LHCN-M2 (cell line): ENCODE measurements at regions not wholly inside any gene's neighbourhood (a gene's known extent, or its start where the extent isn't known, plus 50 kb on each side); places are given as distances from the start of the nearest gene placed in this dataset.

Experiments used
- DNase-seq: peaks from one replicate; pipeline ENCODE4 v3.0.0-alpha.2; 2012; ENCODE audit warnings: low read depth

- peak; percentile 59 for DNase-seq
These were observed 61.4 kb upstream of the GPR158 start for GRCh38 chr10:25113191-25114035.

- no peak for DNase-seq
These were observed 60.8 kb upstream of the GPR158 start for GRCh38 chr10:25114036-25114411.

- no peak for DNase-seq
These were observed 57.0 kb upstream of the GPR158 start for GRCh38 chr10:25117757-25118156.

- no peak for DNase-seq
These were observed 54.6 kb upstream of the GPR158 start for GRCh38 chr10:25120188-25120587.
